ENCODE measurements at regions not wholly inside any gene's neighbourhood (a gene's known extent, or its start where the extent isn't known, plus 50 kb on each side); places are given as distances from the start of the nearest gene placed in this dataset.

- no peak overlapping the region for H3K27ac ChIP-seq (ENCODE audit: low read depth, low read length)
- no peaks in the 10 kb centered on the region for H3K4me1 ChIP-seq (ENCODE audit: control insufficient read depth, insufficient read depth, low read length, unreplicated experiment)
- no peaks in the 10 kb centered on the region for H3K27me3 ChIP-seq (ENCODE audit: insufficient read depth, low read length)
- H3K4me3 ChIP-seq (ENCODE audit: low read depth, low read length), result peak overlapping the region; percentile 32; the same call in 1 of the 2 replicates
- no peaks in the 10 kb centered on the region for H3K79me2 ChIP-seq (ENCODE audit: control insufficient read depth, insufficient read depth, low read length, unreplicated experiment)
- no peak overlapping the region for H2AFZ ChIP-seq (ENCODE audit: low read length, unreplicated experiment)
- H3K36me3 ChIP-seq (ENCODE audit: insufficient read depth, low read length), result no peaks in the 10 kb centered on the region
These were observed 271.2 kb upstream of the HTR2A start for GRCh38 chr13:47168066-47168465.

- no peak overlapping the region for H3K27ac ChIP-seq (ENCODE audit: low read depth, low read length)
- H3K79me2 ChIP-seq (ENCODE audit: control insufficient read depth, insufficient read depth, low read length, unreplicated experiment), result no peaks in the 10 kb centered on the region
- H3K27me3 ChIP-seq (ENCODE audit: insufficient read depth, low read length), result no peaks in the 10 kb centered on the region
- no peaks in the 10 kb centered on the region for H3K4me1 ChIP-seq (ENCODE audit: control insufficient read depth, insufficient read depth, low read length, unreplicated experiment)
- no peak overlapping the region for H2AFZ ChIP-seq (ENCODE audit: low read length, unreplicated experiment)
- H3K36me3 ChIP-seq (ENCODE audit: insufficient read depth, low read length), result no peaks in the 10 kb centered on the region
- no peak overlapping the region for H3K4me3 ChIP-seq (ENCODE audit: low read depth, low read length)
These were observed 269.5 kb upstream of the HTR2A start for GRCh38 chr13:47166336-47166735.

- Histone ChIP-seq H2AFZ (ENCODE audit: low read length, unreplicated experiment) (no peak overlapping the region), H3K79me2 (ENCODE audit: control insufficient read depth, insufficient read depth, low read length, unreplicated experiment) (no peaks in the 10 kb centered on the region), H3K36me3 (ENCODE audit: insufficient read depth, low read length) (no peaks in the 10 kb centered on the region), H3K4me3 (ENCODE audit: low read depth, low read length) (no peak overlapping the region), H3K4me1 (ENCODE audit: control insufficient read depth, insufficient read depth, low read length, unreplicated experiment) (no peaks in the 10 kb centered on the region), H3K27ac (ENCODE audit: low read depth, low read length) (no peak overlapping the region), H3K27me3 (ENCODE audit: insufficient read depth, low read length) (no peaks in the 10 kb centered on the region)
These were observed 263.1 kb upstream of the HTR2A start for GRCh38 chr13:47159853-47160550.

GRCh38 chr13:47158593-47158992 is 261.7 kb upstream of the HTR2A start:
- Histone ChIP-seq H3K4me3 (ENCODE audit: low read depth, low read length) (no peak overlapping the region), H3K27me3 (ENCODE audit: insufficient read depth, low read length) (no peaks in the 10 kb centered on the region), H3K36me3 (ENCODE audit: insufficient read depth, low read length) (no peaks in the 10 kb centered on the region), H3K79me2 (ENCODE audit: control insufficient read depth, insufficient read depth, low read length, unreplicated experiment) (no peaks in the 10 kb centered on the region), H3K27ac (ENCODE audit: low read depth, low read length) (no peak overlapping the region), H3K4me1 (ENCODE audit: control insufficient read depth, insufficient read depth, low read length, unreplicated experiment) (no peaks in the 10 kb centered on the region), H2AFZ (ENCODE audit: low read length, unreplicated experiment) (no peak overlapping the region)

GRCh38 chr13:47148543-47148942 is 251.7 kb upstream of the HTR2A start:
- H3K27ac ChIP-seq (ENCODE audit: low read depth, low read length), result no peak overlapping the region
- H2AFZ ChIP-seq (ENCODE audit: low read length, unreplicated experiment), result no peak overlapping the region
- no peak overlapping the region for H3K4me3 ChIP-seq (ENCODE audit: low read depth, low read length)
- H3K4me1 ChIP-seq (ENCODE audit: control insufficient read depth, insufficient read depth, low read length, unreplicated experiment), result no peaks in the 10 kb centered on the region
- no peaks in the 10 kb centered on the region for H3K27me3 ChIP-seq (ENCODE audit: insufficient read depth, low read length)
- no peaks in the 10 kb centered on the region for H3K79me2 ChIP-seq (ENCODE audit: control insufficient read depth, insufficient read depth, low read length, unreplicated experiment)
- H3K36me3 ChIP-seq (ENCODE audit: insufficient read depth, low read length), result no peaks in the 10 kb centered on the region

- no peaks in the 10 kb centered on the region for H3K4me1 ChIP-seq (ENCODE audit: control insufficient read depth, insufficient read depth, low read length, unreplicated experiment)
- no peak overlapping the region for H2AFZ ChIP-seq (ENCODE audit: low read length, unreplicated experiment)
- H3K27ac ChIP-seq (ENCODE audit: low read depth, low read length), result no peak overlapping the region
- H3K36me3 ChIP-seq (ENCODE audit: insufficient read depth, low read length), result no peaks in the 10 kb centered on the region
- no peaks in the 10 kb centered on the region for H3K27me3 ChIP-seq (ENCODE audit: insufficient read depth, low read length)
- H3K4me3 ChIP-seq (ENCODE audit: low read depth, low read length), result no peak overlapping the region
- H3K79me2 ChIP-seq (ENCODE audit: control insufficient read depth, insufficient read depth, low read length, unreplicated experiment), result no peaks in the 10 kb centered on the region
These were observed 250.9 kb upstream of the HTR2A start for GRCh38 chr13:47147812-47148119.

- Histone ChIP-seq H3K4me1 (ENCODE audit: control insufficient read depth, insufficient read depth, low read length, unreplicated experiment) (no peaks in the 10 kb centered on the region), H2AFZ (ENCODE audit: low read length, unreplicated experiment) (no peak overlapping the region), H3K4me3 (ENCODE audit: low read depth, low read length) (no peak overlapping the region), H3K36me3 (ENCODE audit: insufficient read depth, low read length) (no peaks in the 10 kb centered on the region), H3K27me3 (ENCODE audit: insufficient read depth, low read length) (no peaks in the 10 kb centered on the region), H3K79me2 (ENCODE audit: control insufficient read depth, insufficient read depth, low read length, unreplicated experiment) (no peaks in the 10 kb centered on the region), H3K27ac (ENCODE audit: low read depth, low read length) (no peak overlapping the region)
These were observed 250.3 kb upstream of the HTR2A start for GRCh38 chr13:47146991-47147811.

- H3K4me1 ChIP-seq (ENCODE audit: control insufficient read depth, insufficient read depth, low read length, unreplicated experiment), result no peaks in the 10 kb centered on the region
- no peaks in the 10 kb centered on the region for H3K79me2 ChIP-seq (ENCODE audit: control insufficient read depth, insufficient read depth, low read length, unreplicated experiment)
- H2AFZ ChIP-seq (ENCODE audit: low read length, unreplicated experiment), result no peak overlapping the region
These were observed 249.3 kb upstream of the HTR2A start for GRCh38 chr13:47146136-47146535.

GRCh38 chr13:47144782-47145181 is 247.9 kb upstream of the HTR2A start:
- Histone ChIP-seq H3K4me3 (ENCODE audit: low read depth, low read length) (no peak overlapping the region), H2AFZ (ENCODE audit: low read length, unreplicated experiment) (no peak overlapping the region), H3K4me1 (ENCODE audit: control insufficient read depth, insufficient read depth, low read length, unreplicated experiment) (no peaks in the 10 kb centered on the region), H3K27ac (ENCODE audit: low read depth, low read length) (no peak overlapping the region), H3K27me3 (ENCODE audit: insufficient read depth, low read length) (no peaks in the 10 kb centered on the region), H3K36me3 (ENCODE audit: insufficient read depth, low read length) (no peaks in the 10 kb centered on the region), H3K79me2 (ENCODE audit: control insufficient read depth, insufficient read depth, low read length, unreplicated experiment) (no peaks in the 10 kb centered on the region)

More at GRCh38 chr13:47146136-47146535, 249.3 kb upstream of the HTR2A start:
- H3K4me3 ChIP-seq (ENCODE audit: low read depth, low read length), result no peak overlapping the region
- H3K27ac ChIP-seq (ENCODE audit: low read depth, low read length), result no peak overlapping the region
- H3K27me3 ChIP-seq (ENCODE audit: insufficient read depth, low read length), result no peaks in the 10 kb centered on the region
- no peaks in the 10 kb centered on the region for H3K36me3 ChIP-seq (ENCODE audit: insufficient read depth, low read length)

- no peak overlapping the region for H3K4me3 ChIP-seq (ENCODE audit: low read depth, low read length)
- no peaks in the 10 kb centered on the region for H3K4me1 ChIP-seq (ENCODE audit: control insufficient read depth, insufficient read depth, low read length, unreplicated experiment)
- H3K36me3 ChIP-seq (ENCODE audit: insufficient read depth, low read length), result no peaks in the 10 kb centered on the region
- no peak overlapping the region for H2AFZ ChIP-seq (ENCODE audit: low read length, unreplicated experiment)
- H3K79me2 ChIP-seq (ENCODE audit: control insufficient read depth, insufficient read depth, low read length, unreplicated experiment), result no peaks in the 10 kb centered on the region
- no peaks in the 10 kb centered on the region for H3K27me3 ChIP-seq (ENCODE audit: insufficient read depth, low read length)
- no peak overlapping the region for H3K27ac ChIP-seq (ENCODE audit: low read depth, low read length)
These were observed 245.3 kb upstream of the HTR2A start for GRCh38 chr13:47142105-47142504.

- Histone ChIP-seq H2AFZ (ENCODE audit: low read length, unreplicated experiment) (no peak overlapping the region), H3K36me3 (ENCODE audit: insufficient read depth, low read length) (no peaks in the 10 kb centered on the region), H3K4me3 (ENCODE audit: low read depth, low read length) (no peak overlapping the region), H3K27me3 (ENCODE audit: insufficient read depth, low read length) (no peaks in the 10 kb centered on the region), H3K79me2 (ENCODE audit: control insufficient read depth, insufficient read depth, low read length, unreplicated experiment) (no peaks in the 10 kb centered on the region), H3K27ac (ENCODE audit: low read depth, low read length) (no peak overlapping the region), H3K4me1 (ENCODE audit: control insufficient read depth, insufficient read depth, low read length, unreplicated experiment) (no peaks in the 10 kb centered on the region)
These were observed 242.7 kb upstream of the HTR2A start for GRCh38 chr13:47139519-47139918.

Measured in ACC112 (cell line).